Head of caudate nucleus (tissue), 42 donors: ENCODE measurements at regions not wholly inside any gene's neighbourhood (a gene's known extent, or its start where the extent isn't known, plus 50 kb on each side); places are given as distances from the start of the nearest gene placed in this dataset.
"Not testable (repeated sequence)": the region's sequence is repeated elsewhere in the genome, so short reads cannot be mapped to it uniquely, and the experiment has no call there.

Experiments used
- DNase-seq, 42 donors: peaks; one replicate each; pipeline versions ENCODE4 v3.0.0 to v3.0.0-alpha.2; 2020 to 2021; ENCODE audit warnings: mixed read lengths in 7 of 42
- intact Hi-C: fragments of 100-400 bp; cut with DNase I; formaldehyde crosslinking; loops from one replicate; pipeline ENCODE4 v1.15.0; 2022

GRCh38 chrX:143455046-143455445, 62.2 kb downstream of the SPANXN3 start:
- intact Hi-C loops: no loop called here
- no peak for DNase-seq

- intact Hi-C loops: no loop called here
- no peak for DNase-seq
Observed at GRCh38 chrX:143437439-143437838, 79.8 kb downstream of the SPANXN3 start.

DNA sequence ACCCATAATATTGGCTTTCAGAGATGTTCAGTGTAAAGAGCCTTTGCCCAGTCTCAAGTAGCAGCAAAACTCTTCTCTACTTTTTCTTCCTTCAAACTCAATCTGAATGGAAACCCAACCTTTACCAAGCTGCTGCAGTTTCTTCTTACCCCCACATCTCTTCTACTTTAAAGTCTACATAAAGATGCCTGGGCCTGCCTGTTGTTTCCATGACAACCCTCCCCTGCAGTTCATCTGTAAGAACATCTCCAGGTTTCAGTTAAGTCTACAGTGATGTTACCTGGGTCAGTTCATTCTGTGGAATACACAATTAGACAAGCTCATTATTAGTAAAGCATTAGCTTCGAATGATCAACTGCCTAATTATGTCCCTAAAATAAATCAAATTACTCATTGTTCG, 81.4 kb downstream of the SPANXN3 start:
- peak in 20 of 42 donors; percentile 0 to 58 (median 16) for DNase-seq
- intact Hi-C loops: no loop called here

- intact Hi-C loops: no loop called here
Observed at GRCh38 chrX:143429811-143430210, 87.5 kb downstream of the SPANXN3 start.

DNA sequence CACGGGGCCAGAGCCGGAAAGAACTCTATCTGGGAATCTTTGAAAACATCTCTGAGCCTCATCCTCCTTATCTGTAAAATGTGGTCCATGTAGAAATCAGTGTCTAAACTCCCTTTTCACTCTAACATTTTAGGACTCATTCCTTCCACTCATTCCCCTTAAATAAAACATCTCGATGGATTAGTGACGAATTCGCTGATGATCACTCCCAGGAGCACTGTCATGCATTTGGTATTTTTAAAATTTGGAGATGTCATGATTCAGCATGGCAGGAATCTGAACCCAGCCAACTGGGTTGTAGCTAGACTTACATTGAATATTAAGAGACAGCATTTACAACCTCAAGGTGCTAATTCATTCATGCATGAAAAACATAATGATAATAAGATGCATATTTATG, 88.1 kb downstream of the SPANXN3 start:
- intact Hi-C loops: no loop called here
- no peak for DNase-seq

More at GRCh38 chrX:143429811-143430210, 87.5 kb downstream of the SPANXN3 start:
- no peak for DNase-seq

DNA sequence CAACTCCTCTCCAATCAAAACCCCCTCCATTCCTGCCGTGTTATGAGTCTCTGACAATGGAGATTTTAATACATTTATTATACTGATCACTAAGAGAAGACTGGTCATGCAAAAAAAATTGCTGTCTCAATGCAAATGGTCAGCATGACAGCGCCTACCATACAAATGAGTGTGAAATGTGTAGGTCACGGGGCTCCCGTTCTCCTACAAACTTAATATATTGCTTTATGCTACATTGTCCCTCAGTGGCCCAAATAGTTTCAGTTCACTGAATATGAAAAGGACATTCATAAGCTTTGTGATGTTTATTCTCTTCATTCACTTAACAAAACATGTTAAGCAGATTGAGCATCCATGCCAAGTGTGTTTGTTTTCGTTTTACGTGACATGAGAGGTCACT, 116.1 kb downstream of the SPANXN3 start:
- intact Hi-C loops: no loop called here
- no peak for DNase-seq

- no peak for DNase-seq
- intact Hi-C loops: no loop called here
Observed at GRCh38 chrX:143378851-143379250, 138.4 kb downstream of the SPANXN3 start.

DNA sequence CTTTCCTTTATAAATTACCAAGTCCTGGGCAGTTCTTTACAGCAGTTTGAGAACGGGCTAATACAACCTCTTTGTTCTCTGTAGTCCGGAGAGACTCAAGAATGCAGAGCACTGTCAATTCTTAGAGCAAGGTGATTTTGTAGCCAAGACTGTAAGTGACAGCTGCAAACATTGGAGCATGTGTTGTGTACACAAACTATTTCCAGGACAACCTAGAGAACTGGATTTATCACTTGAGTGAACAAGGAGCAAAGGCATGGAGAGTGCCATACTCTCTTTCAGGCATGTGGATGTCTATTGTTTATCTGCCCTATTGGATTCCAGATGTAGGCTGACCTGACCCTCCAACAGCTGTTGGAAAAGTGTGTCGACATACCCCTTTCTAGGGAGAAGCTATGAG, 153.9 kb downstream of the SPANXN3 start:
- intact Hi-C loops: no loop called here
- no peak for DNase-seq

- no peak for DNase-seq
- intact Hi-C loops: no loop called here
Observed at GRCh38 chrX:143340190-143340589, 177.1 kb downstream of the SPANXN3 start.

- no peak for DNase-seq
- intact Hi-C loops: no loop called here
Observed at GRCh38 chrX:143336261-143336660, 181.0 kb downstream of the SPANXN3 start.

DNA sequence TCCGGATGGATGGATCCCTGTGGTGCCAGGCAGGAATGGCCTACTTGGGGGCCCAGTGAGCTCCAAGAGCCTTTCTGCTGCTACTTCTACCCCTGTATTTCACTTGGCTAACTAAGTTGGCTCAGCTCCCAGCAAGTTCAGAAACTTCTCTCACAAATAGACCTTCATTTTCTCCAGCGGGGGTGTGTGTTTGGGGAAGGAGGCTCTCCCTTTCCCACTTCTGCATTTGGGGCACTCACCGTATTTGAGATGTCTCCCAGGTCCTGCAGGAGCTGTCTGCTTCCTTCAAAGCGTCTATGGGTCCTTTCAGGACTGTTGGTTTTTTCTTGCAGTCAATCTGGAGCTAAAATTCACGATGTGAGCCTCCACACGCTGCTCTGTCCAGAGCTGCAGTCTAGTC, 197.7 kb downstream of the SPANXN3 start:
- DNase-seq: no peak
- intact Hi-C loops: no loop called here

- intact Hi-C loops, DNase-seq: not testable (repeated sequence)
Observed at GRCh38 chrX:143318857-143319256, 198.4 kb downstream of the SPANXN3 start.

GRCh38 chrX:143306991-143307937, 210.0 kb downstream of the SPANXN3 start:
- DNase-seq: no peak

DNA sequence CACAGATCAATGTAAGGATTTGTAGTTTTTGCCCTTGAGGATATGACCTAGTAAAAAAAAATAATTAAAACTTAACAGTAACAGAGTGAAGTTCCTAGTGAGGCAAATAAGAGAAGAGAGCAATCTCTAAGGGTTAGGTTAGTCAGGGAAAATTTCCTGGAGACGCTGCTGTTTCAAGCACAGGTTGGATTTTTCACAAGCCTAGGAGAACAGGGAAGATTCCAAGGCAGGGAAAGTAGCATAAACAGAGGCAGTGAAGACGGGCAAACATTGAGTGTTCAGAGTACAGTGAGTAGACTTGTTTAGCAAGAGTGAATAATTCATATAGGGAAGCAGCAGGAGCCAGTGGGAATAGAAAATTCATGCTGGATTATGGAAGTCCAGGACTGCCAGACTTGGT, 212.8 kb downstream of the SPANXN3 start:
- intact Hi-C loops: no loop called here
- no peak for DNase-seq

More at GRCh38 chrX:143306991-143307937, 210.0 kb downstream of the SPANXN3 start:
- intact Hi-C loops: no loop called here

- intact Hi-C loops: no loop called here
Observed at GRCh38 chrX:143304025-143304424, 213.2 kb downstream of the SPANXN3 start.

GRCh38 chrX:143298663-143299241, 218.5 kb downstream of the SPANXN3 start:
- intact Hi-C loops: no loop called here
- DNase-seq: no peak

More at GRCh38 chrX:143304025-143304424, 213.2 kb downstream of the SPANXN3 start:
- DNase-seq: no peak

DNA sequence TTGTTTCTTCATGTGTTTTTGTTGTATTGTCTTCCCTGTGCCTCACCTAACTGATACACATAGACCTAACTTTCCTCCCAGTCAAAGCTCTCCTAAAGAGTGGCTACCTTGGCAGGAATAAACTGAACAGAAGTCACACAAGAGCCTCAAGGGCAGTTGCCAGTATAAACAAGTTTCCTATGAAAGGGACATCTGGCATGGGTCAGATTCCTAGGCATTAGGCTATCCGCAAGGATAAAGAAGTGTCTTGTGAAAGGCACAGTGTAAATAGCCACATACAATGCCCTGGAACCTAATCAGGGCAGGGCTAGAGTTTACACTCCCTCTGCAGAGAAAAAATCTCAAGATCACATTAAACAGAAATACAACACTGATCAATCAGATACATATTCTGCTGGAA, 220.8 kb downstream of the SPANXN3 start:
- DNase-seq: no peak
- intact Hi-C loops: no loop called here

DNA sequence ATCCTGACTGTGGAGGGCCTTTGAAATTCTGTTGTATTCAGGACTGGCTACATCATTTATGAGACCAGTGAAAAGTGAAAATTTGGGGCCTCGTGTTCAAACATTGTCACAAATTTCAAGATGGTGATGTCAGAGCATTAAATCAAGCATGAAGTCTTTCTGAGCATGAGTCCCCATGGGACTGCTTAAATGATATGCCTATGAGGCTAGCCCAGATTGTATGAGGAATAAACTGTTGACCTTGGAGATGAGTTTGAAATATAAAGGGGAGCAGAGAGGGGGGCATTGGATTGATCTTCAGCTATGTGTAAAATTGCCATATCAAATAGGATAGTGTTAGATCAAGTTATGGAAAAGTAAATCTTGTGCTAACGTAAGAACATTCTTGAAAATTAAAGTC, 230.0 kb downstream of the SPANXN3 start:
- intact Hi-C loops: no loop called here
- no peak for DNase-seq

DNA sequence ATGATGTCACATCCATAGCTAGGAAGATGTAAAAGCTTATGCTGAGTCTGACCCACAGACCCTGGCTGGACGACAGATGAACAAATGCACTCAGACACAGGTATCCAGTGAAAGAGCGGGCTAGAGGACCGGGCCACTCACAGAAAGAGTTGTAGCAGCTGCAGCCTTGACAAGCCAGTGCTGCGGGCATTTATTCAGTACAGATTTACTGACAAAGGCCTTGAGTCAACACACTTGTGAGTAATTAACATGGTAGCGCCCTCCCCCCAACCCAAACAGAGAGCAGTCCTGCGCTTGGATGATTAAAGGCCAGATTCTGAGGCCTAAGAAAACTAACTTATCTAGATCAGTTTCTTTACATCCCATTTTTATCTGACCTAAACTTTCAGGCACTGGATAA, 244.6 kb downstream of the SPANXN4 start:
- intact Hi-C loops: no loop called here
- no peak for DNase-seq

DNA sequence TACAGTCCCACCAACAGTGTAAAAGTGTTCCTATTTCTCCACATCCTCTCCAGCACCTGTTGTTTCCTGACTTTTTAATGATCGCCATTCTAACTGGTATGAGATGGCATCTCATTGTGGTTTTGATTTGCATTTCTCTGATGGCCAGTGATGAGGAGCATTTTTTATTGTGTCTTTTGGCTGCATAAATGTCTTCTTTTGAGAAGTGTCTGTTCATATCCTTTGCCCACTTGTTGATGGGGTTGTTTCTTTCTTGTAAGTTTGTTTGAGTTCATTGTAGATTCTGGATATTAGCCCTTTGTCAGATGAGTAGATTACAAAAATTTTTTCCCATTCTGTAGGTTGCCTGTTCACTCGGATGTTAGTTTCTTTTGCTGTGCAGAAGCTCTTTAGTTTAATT, 218.9 kb downstream of the SPANXN4 start:
- intact Hi-C loops, DNase-seq: not testable (repeated sequence)

DNA sequence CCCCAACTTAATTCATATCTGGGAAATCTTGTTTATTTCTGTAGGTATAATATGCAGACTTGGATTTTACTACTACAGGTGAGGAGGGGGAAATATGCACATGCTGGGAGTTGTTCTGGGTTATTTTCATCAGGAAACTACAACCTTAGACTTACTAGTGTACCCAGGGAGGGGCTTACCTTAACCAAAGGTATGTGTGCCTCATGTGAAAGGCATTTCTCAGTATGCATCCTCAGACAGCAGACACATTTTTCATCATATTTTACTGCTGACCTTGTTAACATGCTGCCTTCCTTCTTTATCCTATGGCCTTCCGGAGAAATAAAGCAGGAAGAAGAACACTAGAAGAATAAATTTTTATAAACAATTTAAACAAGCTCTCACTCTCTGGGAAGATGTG, 214.9 kb downstream of the SPANXN4 start:
- intact Hi-C loops: no loop called here
- no peak for DNase-seq
